Effector CD8-positive, alpha-beta T cell (primary cell): ENCODE measurements at regions not wholly inside any gene's neighbourhood (a gene's known extent, or its start where the extent isn't known, plus 50 kb on each side); places are given as distances from the start of the nearest gene placed in this dataset.

Experiments
- DNase-seq: peaks from one replicate; lab custom pipeline; 2025; lab: John Stamatoyannopoulos, UW

DNA sequence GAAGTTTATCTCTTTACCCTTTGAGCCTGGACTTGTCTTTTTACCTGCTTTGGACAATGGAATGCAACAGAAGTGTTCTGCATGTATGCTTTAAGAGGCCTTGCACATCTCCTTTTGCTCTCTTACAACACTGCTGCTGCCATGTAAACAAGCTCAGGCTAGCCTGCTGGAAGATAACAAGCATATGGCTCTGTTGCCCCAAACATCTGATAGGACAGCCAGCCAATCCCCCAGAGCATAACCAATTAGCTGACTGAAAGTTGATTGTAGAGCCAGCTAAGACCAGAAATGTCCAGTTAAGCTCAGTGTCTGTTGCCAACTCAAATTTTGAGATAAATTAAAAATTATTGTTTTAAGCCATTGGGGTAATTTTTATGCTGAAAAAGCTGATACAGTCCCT is 510.6 kb upstream of the CNKSR2 start:
- no peak for DNase-seq

DNA sequence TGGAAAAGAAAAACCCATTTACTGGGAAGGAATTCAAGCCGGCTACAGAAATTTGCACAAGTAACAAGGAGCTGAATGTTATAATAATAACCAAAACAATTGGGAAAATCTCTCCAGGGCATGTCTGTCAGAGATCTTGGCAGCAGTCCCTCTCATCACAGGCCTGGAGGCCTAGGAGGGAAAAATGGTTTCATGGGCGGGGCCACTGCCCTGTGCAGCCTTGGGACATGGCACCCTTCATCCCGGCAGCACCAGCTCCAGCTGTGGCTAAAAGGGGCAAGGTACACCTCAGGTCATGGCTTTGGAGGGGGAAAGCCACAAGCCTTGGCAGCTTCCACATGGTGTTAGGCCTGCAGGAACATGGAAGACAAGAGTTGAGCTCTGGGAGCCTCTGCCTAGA is 513.1 kb upstream of the CNKSR2 start:
- no peak for DNase-seq

DNA sequence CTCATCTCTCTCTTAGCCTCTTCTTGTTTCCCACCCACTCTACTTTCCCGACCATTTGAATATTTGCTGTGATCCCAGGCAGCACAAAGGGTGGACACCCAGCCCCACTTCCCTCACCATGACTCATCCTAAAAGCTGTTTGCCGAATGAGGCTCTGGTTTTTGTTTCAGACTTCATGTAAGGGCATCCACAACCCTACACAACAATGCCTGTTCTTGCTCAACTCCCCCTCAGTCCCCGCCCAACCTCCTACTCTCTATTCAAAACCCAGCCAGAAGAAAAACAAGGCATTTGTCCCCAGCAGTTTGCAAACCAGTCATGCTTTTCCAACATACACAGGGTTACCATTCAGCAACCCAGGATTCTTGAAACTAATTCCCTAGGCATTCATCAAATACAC is 516.5 kb upstream of the CNKSR2 start:
- DNase-seq = no peak

DNA sequence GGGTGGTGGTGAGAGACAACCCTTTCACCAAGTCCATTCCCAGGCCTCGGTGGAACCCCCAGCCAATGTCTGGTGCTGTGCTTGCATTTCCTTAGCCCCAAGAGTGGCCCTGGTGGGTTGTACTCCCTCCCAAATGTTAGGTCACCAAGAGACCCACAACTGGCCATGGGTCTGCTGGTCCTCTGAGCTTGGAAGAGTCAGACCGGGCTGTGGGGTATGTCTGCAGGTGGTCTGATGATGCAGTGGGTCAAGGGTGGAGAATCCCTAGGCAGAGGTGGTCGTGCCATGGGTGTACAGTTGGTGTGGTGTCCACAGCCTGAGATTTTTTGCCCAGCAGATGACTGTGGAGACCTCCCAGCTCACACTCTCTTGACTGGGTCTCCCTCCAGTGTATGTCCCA is 535.7 kb upstream of the CNKSR2 start:
- no peak for DNase-seq

DNA sequence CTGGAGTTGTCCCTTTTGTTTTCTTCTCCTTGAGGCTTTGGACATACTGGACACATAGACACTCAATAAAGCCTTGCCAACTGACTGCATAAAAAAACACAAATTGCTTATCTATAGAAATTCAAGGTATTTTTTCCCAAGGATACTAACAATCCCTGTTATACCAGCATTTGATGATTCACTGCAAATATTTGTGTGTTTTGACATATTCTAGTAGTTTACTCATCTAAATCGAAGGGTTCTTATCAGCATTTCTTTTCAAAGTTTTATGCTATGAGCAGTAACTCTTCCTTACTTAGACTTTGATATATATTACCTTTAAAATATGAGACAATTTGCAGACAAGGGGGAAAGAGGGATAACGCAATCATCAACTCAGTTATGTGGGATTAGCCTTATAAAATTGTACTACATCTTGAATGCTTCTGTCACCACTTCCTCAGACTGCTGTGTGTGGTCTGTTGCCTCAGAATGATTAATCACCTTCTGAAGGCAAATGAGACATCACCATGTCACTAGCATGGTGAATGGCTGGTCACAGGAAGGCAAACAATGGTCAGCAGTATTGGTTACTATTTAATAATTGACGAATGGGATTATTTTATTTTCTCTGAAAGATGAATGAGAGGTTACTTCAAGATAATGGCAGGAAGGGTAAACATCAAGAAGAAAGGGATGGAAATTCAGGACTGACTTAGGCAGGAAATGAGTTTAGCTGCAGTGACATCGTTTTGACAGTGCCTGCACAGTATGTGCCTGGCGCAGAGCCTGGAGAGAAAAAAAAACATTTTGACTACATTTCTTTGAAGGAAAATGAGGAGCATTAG is 544.3 kb upstream of the CNKSR2 start:
- no peak for DNase-seq

DNA sequence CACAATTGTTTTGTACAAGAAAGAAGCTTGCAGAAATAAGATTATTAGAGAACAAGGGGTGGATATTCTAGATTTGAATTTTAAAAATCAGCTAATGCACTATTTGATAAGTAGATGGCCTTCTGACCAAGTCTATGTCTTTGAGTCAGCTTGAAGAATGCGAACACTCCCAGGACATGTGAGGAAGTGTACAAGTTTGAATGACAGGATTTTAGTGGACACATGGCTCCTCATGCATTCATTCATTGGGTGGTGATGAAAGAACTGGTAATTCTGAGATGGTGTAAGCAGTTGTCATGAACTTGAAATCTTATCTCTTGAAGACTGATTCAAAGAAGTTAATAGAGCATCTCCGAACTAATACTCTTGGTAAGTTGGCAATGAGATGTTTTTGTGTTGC is 548.2 kb upstream of the CNKSR2 start:
- DNase-seq = no peak

DNA sequence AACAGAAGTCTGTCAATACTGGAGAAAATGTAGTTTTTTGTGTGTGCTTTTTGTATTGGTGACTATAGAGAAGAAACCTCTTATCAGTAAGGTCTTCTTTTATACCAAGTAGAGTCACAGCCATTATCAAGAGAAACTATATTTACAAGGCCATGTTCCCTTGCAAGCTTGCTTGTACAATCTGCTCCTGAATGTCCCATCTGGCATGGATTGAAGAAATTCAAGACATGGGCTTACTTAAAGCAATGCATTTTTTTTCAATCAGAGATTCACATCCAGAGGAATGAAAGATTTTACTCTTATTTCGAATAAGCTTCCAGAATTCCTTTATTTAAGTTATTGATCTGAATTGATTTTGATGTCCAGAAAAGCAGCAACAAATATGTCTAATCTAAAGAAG is 537.3 kb upstream of the RPS6KA3 start:
- no peak for DNase-seq

DNA sequence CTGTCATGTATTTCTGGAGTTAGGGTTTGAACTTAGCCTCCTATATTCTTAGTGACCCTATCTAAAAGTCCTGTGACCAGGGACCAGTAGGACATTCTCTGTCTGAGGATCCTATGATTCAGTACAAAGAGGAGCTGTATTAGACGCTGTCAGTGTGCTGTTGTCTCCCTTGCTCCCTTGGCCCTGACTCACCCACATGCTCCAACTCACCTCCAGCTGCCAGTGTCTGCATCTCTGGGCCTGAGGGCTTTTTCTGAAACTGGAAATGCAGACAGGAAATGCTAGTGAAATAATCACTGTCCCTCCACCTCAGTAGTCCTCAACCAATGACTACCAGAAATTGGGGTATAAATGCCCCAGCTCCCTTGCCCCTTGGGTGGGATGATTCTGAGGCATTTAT is 535.3 kb upstream of the RPS6KA3 start:
- DNase-seq = no peak

DNA sequence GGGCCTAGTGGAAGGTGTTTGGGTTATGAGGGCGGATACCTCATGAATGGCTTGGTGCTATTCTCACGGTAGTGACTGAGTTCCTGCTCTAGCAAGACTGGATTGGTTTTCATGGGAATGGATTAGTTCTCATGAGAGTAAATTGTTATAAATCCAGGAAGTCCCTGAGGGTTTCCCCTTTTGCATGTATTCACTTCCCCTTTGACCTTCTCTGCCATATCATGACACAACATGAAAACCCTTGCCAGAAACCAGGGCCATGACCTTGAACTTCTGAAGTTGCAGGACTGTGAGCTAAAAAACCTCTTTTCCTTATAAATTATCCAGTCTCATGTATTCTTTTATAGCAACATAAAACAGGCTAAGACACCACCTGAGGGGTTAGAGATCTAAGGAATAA is 529.7 kb upstream of the RPS6KA3 start:
- no peak for DNase-seq

DNA sequence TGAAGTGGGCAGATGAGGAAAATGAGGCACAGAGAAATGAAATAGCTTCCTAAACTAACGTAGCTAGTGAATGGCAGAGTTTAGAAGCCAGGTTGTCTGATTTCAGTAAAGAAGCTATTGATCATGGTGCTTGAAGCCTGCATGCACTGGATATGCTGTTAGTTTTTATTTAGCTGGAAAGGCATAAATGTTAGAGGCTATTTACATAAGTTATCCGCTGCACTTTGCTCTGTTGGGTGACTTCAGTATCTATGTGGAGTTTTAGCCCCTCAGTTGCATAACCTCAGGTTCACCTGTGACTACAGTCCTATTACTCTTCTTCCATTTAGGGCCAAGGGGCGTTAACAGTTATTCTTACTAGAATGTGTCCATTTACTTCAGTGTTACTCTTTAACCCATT is 522.4 kb upstream of the RPS6KA3 start:
- DNase-seq = no peak

DNA sequence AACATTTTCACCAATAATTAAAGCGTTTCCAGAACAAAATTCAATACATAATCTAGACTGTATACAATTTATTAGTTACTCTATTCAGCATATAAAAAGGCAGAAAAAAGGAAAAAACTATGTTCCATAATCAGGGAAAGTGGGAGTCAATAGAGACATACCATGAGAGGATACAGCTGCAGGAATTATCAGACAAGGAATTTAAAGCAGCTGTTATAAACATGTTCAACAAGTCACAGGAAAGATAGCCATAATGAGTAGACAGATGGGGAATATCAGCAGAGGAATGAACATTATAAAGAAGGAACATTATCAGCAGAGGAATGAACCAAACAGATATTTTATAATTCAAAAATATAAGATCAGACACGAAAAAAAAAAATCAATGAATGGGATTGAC is 500.6 kb upstream of the RPS6KA3 start:
- no peak for DNase-seq

DNA sequence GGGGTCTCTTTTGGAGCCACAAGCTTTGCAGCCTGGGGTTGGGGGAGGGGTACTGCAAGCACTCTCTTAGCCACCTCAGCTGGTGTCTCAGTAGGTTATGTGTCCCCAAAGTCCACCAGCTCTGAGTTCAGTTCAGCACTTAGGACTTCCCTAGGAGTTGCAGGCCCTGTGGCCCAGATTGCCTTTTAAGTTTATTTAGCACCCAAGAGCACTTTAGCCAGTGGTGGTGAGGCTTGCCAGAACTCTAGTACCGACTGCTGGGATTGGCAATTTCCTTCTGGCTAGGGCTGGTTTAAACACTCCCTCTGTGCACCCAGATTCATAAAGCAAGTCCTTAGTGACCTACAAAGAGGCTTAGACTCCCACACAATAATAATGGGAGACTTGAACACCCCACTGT is 489.9 kb upstream of the RPS6KA3 start:
- DNase-seq = no peak

DNA sequence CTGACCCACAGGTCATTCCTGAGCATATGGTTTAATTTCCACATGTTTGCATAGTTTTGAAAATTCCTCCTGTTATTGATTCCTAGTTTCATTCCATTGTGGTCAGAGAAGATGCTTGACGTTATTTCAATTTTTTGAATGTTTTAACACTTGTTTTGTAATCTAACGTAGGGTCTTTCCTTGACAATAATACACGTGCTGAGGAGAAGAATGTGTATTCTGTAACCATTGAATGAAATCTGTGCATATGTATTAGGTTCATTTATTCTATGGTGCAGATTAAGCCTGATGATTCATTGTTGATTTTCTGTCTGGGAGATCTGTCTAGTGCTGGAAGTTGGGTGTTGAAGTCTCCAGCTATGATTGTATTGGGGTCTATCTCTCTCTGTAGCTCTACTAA is 486.4 kb upstream of the RPS6KA3 start:
- no peak for DNase-seq

DNA sequence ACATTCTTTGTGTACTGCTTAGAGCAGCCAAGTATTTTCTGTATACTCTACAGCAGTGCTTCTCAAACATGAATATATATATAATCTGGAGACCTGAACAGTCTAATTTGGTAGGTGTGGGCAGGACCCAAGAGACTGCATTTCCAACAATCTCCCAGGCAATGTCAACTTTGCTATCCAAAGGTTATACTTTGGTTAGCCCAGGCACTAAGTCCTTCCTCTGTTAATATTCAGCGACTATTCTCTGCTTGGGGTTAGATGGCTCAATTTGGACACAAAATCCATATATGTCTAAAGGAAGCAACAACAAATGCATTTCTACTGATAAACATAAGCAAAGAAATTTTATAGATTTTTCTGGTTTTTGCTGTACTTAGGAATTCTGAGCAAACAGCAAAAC is 480.0 kb upstream of the RPS6KA3 start:
- DNase-seq = no peak

DNA sequence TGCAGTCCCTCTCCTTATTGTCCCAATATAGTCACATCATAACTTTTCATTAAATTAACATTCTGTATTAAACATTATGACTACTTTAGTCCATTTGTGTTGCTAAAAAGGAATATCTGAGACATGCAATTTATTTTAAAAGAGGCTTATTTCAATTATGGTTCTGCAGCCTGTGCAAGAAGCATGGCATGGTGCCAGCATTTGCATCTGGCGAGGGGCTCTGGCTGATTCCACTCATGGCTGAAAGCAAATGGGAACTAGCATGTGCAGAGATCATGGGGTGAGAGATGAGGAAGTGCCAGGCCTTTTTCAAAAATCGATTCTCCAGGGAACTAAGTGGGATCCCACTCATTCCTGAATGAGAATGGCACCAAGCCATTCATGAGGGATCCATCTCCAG is 476.3 kb upstream of the RPS6KA3 start:
- no peak for DNase-seq

DNA sequence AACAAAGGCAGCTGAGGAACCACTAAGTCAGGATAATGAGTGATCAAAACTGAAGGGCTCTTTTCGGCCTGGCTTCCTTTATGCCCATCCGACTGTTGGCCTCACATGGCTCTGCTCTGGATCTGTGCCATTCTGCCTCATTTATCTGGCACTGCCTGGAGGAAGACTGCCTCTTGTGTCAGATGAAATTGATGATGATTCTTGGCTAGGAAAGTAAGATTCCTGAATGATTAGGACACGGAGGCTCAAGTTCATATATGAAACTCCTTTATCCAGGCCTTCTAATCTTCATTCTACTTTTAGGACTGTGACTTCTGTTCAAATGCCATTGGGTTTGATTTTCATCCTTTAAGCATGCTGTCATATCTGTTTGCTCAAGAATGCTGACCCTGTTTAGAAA is 475.4 kb upstream of the RPS6KA3 start:
- no peak for DNase-seq

DNA sequence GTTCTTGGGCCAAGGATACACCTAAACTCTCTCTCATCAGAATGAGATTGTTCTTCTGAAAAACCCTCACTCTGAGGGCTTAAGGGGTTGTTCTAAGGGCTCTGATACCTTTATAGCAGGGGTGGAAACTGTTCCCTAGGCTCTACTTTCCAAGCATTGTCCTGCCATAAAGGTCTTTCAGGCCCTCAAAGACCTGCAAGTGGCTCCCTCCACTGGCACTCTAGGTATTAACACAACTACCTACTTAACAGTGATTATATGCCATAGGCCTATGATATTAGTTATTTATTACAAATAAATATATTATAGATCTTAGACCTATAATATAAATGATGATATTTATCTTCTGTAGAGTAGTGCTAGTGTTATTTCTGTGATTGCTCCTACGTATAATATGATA is 473.7 kb upstream of the RPS6KA3 start:
- DNase-seq = no peak

DNA sequence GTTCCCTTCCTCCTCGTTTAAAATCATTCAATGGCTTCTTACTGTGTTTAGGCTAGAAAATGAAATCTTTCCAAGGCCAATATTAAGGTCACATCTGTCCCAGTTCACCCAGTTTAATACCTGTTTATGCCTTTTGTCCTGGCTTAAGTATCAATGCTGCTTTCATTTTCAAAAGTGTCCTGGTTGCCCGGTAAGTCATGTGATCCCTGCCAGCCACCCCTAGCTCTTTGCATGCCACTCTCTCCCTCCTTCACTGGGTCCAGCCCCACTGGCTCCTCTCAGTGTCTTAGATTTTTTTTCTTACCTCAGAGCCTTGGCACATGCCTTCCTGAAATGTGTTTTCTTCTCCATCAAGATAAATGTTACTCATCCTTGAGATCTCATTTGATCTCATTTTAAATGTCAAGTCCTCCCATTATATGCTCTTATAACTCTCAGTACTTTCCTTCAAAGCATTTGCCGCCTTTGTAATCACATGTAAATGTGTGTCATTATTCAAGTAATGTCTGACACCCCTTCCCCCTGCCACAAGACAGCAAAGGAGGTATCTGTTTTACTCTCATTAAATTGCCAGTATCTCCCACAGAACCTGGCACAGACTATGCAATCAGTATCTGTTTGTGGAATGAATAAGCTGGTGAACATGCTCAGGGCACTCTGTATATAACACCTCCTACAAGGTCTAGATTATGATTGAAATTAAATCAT is 472.5 kb upstream of the RPS6KA3 start:
- no peak for DNase-seq

DNA sequence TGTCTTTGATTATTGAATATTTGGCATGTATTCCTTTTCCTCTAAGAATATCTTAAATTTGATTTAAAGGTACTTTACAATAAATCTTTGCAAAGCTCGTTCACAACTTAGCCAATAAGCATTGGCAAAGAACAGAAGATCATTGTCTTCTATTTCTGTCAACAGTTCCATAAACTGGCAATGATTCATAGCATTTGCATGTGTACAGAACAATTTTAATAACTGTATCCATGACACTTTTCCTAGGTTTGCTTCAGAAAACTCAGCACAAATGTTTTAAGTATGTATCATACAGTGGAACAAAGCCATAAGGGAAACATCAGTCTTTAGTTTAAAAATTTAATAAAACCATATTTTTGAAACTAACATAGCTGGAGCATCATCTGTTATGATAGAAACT is 462.7 kb upstream of the RPS6KA3 start:
- no peak for DNase-seq

DNA sequence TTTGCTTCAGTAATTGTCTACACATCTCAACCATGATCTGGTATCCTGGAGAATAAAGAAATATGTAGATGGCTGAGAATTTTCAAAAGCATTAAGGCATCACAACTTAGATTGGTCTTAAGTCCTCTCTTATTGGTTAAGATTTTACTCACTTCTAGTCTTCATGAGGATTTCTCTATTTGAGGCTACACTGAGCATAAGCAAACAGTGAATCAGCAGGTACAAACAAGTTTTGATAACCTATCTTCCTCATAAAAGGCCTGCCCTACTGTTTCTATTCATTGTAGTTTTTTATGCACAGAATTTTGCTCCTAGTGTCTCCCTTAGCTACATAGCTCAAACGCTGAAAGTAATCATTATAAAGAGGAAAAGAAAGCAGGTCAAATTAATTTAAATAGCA is 460.7 kb upstream of the RPS6KA3 start:
- DNase-seq = no peak

DNA sequence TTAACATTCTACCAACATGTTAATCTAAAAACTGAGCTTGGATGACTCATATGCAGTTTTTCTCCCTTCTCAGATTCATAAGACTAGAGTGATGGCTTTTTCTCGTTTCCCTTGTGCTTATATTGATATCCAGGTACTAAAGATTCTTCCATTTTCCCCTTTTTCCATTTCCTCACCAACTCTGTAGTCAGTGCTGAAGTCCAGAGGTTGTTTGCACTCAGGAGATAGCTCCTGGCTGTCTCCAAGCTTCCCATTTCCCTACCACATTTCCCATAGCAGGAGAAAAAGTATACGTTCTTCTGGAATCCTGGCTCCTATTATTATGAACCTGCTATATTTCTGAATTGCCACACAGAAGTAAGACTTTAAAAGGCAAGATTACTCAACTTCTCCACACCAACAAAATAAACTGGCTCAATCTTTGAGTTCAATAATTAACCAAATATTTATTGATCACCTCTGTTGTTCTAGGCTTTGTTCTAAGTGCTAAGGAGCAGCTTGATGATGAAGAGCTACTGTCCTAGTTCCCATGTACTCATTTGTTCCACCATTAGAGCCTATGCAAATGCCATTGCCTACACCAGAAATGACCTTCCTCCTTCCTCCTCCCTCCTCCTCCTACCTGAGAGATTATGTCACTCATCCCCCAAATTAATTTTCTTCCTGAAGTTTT is 454.4 kb upstream of the RPS6KA3 start:
- no peak for DNase-seq

DNA sequence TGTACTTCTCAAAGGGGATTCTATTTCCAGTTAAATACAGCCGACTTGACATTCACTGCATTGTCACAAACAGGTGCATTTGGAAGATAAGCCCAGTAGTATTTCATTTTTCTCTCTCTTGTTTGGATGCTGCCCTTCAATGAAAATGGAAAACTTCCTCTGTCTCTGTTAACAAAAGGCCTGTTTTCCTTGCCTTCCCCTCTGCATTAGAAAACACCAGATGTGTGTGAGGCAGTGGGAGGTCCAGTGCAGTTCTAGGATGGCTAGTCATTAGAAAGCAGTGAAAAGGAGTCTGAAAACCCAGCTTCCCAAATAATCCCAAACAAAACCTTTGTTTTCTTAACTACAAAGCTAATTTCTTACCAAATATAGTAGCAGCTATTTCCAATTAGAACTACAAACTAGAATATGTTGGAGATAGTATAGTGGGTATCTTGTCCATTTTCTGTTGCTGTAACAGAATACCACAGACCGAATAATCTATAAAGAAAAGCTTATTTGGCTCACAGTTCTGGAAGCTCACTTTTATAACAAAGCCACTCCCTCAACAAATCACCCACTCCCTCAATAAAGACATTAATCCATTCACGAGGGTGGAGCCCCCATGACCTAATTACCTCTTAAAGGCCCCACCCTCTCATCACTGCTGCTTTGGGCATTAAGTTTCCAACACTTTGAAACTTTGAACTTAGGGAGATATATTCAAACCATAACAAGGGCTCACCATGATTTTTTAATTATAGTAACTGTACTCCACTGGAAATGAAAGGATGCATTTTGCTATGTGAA is 452.1 kb upstream of the RPS6KA3 start:
- DNase-seq = no peak
